VCaP (cell line): ENCODE measurements at regions not wholly inside any gene's neighbourhood (a gene's known extent, or its start where the extent isn't known, plus 50 kb on each side); places are given as distances from the start of the nearest gene placed in this dataset.

Source experiments
- H3K27ac ChIP-seq: fragments of 450-650 bp; 2 replicates; pipeline ENCODE4 v1.5.1; 2017
- CTCF ChIP-seq: fragments of 450-650 bp; conservative IDR thresholded peaks from 2 replicates; pipeline ENCODE4 v1.5.1; 2017; ENCODE audit warnings: mild to moderate bottlenecking, moderate library complexity

GRCh38 chr4:12975511-12975910 lies 508.6 kb downstream of the RAB28 start:
- H3K27ac ChIP-seq = no peak overlapping the region
- no peak for TF ChIP-seq CTCF

GRCh38 chr4:12973522-12973921 lies 510.6 kb downstream of the RAB28 start:
- H3K27ac ChIP-seq = no peak overlapping the region
- no peak for TF ChIP-seq CTCF

- TF ChIP-seq CTCF = no peak
- H3K27ac ChIP-seq = no peak overlapping the region
These were observed 515.8 kb downstream of the RAB28 start for GRCh38 chr4:12968345-12968744.

- TF ChIP-seq CTCF = no peak
- H3K27ac ChIP-seq = no peak overlapping the region
These were observed 517.4 kb downstream of the RAB28 start for GRCh38 chr4:12966726-12967125.

GRCh38 chr4:12965334-12965733 lies 518.8 kb downstream of the RAB28 start:
- H3K27ac ChIP-seq = no peak overlapping the region
- TF ChIP-seq CTCF = no peak

- H3K27ac ChIP-seq = no peak overlapping the region
- no peak for TF ChIP-seq CTCF
These were observed 520.2 kb downstream of the RAB28 start for GRCh38 chr4:12963912-12964311.

- TF ChIP-seq CTCF = no peak
- no peak overlapping the region for H3K27ac ChIP-seq
These were observed 520.8 kb downstream of the RAB28 start for GRCh38 chr4:12963291-12963690.

GRCh38 chr4:12961713-12962112 lies 522.4 kb downstream of the RAB28 start:
- no peak overlapping the region for H3K27ac ChIP-seq
- TF ChIP-seq CTCF = no peak
